Endothelial cell of umbilical vein (primary cell): ENCODE measurements at regions not wholly inside any gene's neighbourhood (a gene's known extent, or its start where the extent isn't known, plus 50 kb on each side); places are given as distances from the start of the nearest gene placed in this dataset.

ENCODE experiments used
- BruUV-seq: library from RNA; stranded (reverse); fragments of 400-500 nt; replicated peaks from 2 replicates; lab custom pipeline; 2021; lab: Mats Ljungman, UMichigan
- CTCF ChIA-PET: fragments of 300-600, 350-600 bp; sonication (Branson Sonifier 250); formaldehyde crosslinking; loops from one replicate; lab custom pipeline; 2021; ENCODE audit warnings: antibody characterized with exemption, inconsistent platforms; lab: Charles Lee
- POLR2A ChIA-PET: fragments of 300-600, 350-600 bp; sonication (Branson Sonifier 250); formaldehyde crosslinking; loops from one replicate; lab custom pipeline; 2021; ENCODE audit warnings: antibody characterized with exemption, inconsistent platforms; lab: Charles Lee
- DNase-seq: peaks from one replicate; pipeline ENCODE4 v3.0.0-alpha.2; 2011; ENCODE audit warnings: low read depth, low spot score
- FAIRE-seq: peaks from 2 replicates; lab custom pipeline; 2011; peaks lifted over from hg19 to GRCh38; lab: Jason Lieb, UNC
- H2AFZ ChIP-seq: 2 replicates; pipeline ENCODE4 v1.6.0; 2012; ENCODE audit warnings: low read depth, low read length, control low read depth, inconsistent platforms
- H3K27ac ChIP-seq: 2 replicates; pipeline ENCODE4 v1.5.1; 2011; ENCODE audit warnings: low read depth, mild to moderate bottlenecking, control low read depth, low read length, moderate library complexity; ENCODE audit not compliant: insufficient read depth
- H3K27me3 ChIP-seq, 2 experiments: 2 replicates each; pipeline versions ENCODE4 v1.6.0 to v1.6.1; 2011; ENCODE audit warnings: low read length in 2 of 2, mixed read lengths in 1 of 2; ENCODE audit not compliant: control insufficient read depth in 2 of 2, insufficient read depth in 2 of 2
- H3K36me3 ChIP-seq, 2 experiments: 2 replicates in 1 of 2; 3 replicates in 1 of 2; pipeline ENCODE4 v1.5.1; 2011; ENCODE audit warnings: low read length in 2 of 2, mild to moderate bottlenecking in 1 of 2, moderate library complexity in 1 of 2; ENCODE audit not compliant: control insufficient read depth in 2 of 2, insufficient read depth in 2 of 2; ENCODE audit errors: extremely low read depth in 1 of 2
- H3K4me1 ChIP-seq: 3 replicates; pipeline ENCODE4 v1.5.1; 2011; ENCODE audit warnings: mild to moderate bottlenecking, low read length; ENCODE audit not compliant: control insufficient read depth, insufficient read depth; ENCODE audit errors: extremely low read depth
- H3K4me2 ChIP-seq: 2 replicates; pipeline ENCODE4 v1.6.1; 2011; ENCODE audit warnings: low read length, control low read depth, mixed read lengths; ENCODE audit not compliant: insufficient read depth
- H3K4me3 ChIP-seq, 3 experiments: fragments of 200-600 bp in 1 of 3; sonication (generic), shearing (Covaris generic) in 1 of 3; replicated peaks in 1 of 3; 2 replicates each; pipeline ENCODE4 v1.5.1; 2011 to 2016; ENCODE audit warnings: control low read depth in 3 of 3, low read length in 3 of 3, mild to moderate bottlenecking in 2 of 3, inconsistent platforms in 1 of 3, low read depth in 1 of 3, moderate library complexity in 1 of 3; ENCODE audit not compliant: insufficient read depth in 1 of 3
- H3K79me2 ChIP-seq: 2 replicates; pipeline ENCODE4 v1.6.0; 2012; ENCODE audit warnings: low read length, inconsistent platforms; ENCODE audit not compliant: control insufficient read depth, insufficient read depth
- H3K9ac ChIP-seq: replicated peaks from 2 replicates; pipeline ENCODE3; 2011; ENCODE audit warnings: low read length, control low read depth; ENCODE audit not compliant: insufficient read depth; ENCODE audit errors: extremely low read depth
- H3K9me1 ChIP-seq: replicated peaks from 3 replicates; pipeline ENCODE4 v1.6.0; 2011; ENCODE audit warnings: mild to moderate bottlenecking, low read length; ENCODE audit not compliant: control insufficient read depth, insufficient read depth; ENCODE audit errors: extremely low read depth
- H3K9me3 ChIP-seq: replicated peaks from 2 replicates; pipeline ENCODE4 v1.5.1; 2012; ENCODE audit warnings: low read length, inconsistent platforms; ENCODE audit not compliant: control insufficient read depth, insufficient read depth
- H4K20me1 ChIP-seq: replicated peaks from 2 replicates; pipeline ENCODE3; 2011; ENCODE audit warnings: mild to moderate bottlenecking, low read length; ENCODE audit not compliant: control insufficient read depth, insufficient read depth; ENCODE audit errors: extremely low read depth
- CTCF ChIP-seq, 2 donors: IDR thresholded peaks; 1 replicate in 1 of 2; 2 replicates in 1 of 2; pipeline ENCODE4 v1.5.1; 2011; ENCODE audit warnings: low read length in 2 of 2, mild to moderate bottlenecking in 2 of 2, moderate library complexity in 2 of 2, control low read depth in 1 of 2, inconsistent platforms in 1 of 2, low read depth in 1 of 2; ENCODE audit not compliant: insufficient read depth in 1 of 2; ENCODE audit errors: extremely low read depth in 1 of 2
- GATA2 ChIP-seq: IDR thresholded peaks from 2 replicates; pipeline ENCODE4 v1.7.0; 2011; ENCODE audit warnings: low read depth, mild to moderate bottlenecking, moderate library complexity, mixed read lengths, low read length; ENCODE audit not compliant: insufficient read length, insufficient read depth
- dilution Hi-C: fragments of 300-500 bp; cut with MboI; formaldehyde crosslinking; loops from one replicate; pipeline ENCODE4 v1.15.0; 2019; ENCODE audit warnings: low sequenced_read_pairs; ENCODE audit not compliant: extremely low pct_ligation_motif_present
- intact Hi-C: fragments of 100-400 bp; cut with micrococcal nuclease; formaldehyde crosslinking; loops from one replicate; pipeline ENCODE4 v1.10.0; 2022

- FAIRE-seq, result peak; percentile 63
- CTCF ChIA-PET, result interaction anchor here (2.0 kb wide), 1 partner anchor 10 kb away, joined by 5 read pairs; no protein-coding TSS in a partner anchor
Observed at GRCh38 chr13:74825938-74826246, 656.1 kb downstream of the TBC1D4 start.

More at GRCh38 chr13:74825938-74826246, 656.1 kb downstream of the TBC1D4 start:
- H3K27me3 ChIP-seq, result no peaks in the 10 kb centered on the region
- no peaks in the 10 kb centered on the region for H3K9me3 ChIP-seq
- no TSS peak for BruUV-seq
- no peak for DNase-seq
- no peaks in the 10 kb centered on the region for H3K9me1 ChIP-seq
- POLR2A ChIA-PET, result no interaction called here
- dilution Hi-C loops (no loop called here), intact Hi-C loops (loop anchor here (1.0 to 10.0 kb wide), 3 partner anchors 44 to 359 kb away; no protein-coding TSS in a partner anchor)
- no peak overlapping the region for H2AFZ ChIP-seq
- no peaks in the 10 kb centered on the region for H3K36me3 ChIP-seq
- no peak overlapping the region for H3K4me3 ChIP-seq
- H4K20me1 ChIP-seq, result no peaks in the 10 kb centered on the region
- H3K4me1 ChIP-seq, result peaks cover 15% of the 10 kb centered on the region
- no peaks in the 10 kb centered on the region for H3K79me2 ChIP-seq
- TF ChIP-seq CTCF (IDR thresholded peaks at IDR 0.05; ENCODE audit: extremely low read depth in 1 of 2, insufficient read depth in 1 of 2, low read depth in 1 of 2, low read length in 2 of 2) (no peak), GATA2 (peak; percentile 5)
- peak overlapping the region; percentile 63 for H3K27ac ChIP-seq
- peak overlapping the region; percentile 42 for H3K4me2 ChIP-seq
- no peak overlapping the region for H3K9ac ChIP-seq
